ENCODE measurements at regions not wholly inside any gene's neighbourhood (a gene's known extent, or its start where the extent isn't known, plus 50 kb on each side); places are given as distances from the start of the nearest gene placed in this dataset.

- Histone ChIP-seq H3K36me3 (ENCODE audit: insufficient read depth) (no peaks in the 10 kb centered on the region), H3K4me1 (ENCODE audit: insufficient read depth) (no peaks in the 10 kb centered on the region), H3K27ac (ENCODE audit: low read depth) (no peak overlapping the region), H3K4me3 (ENCODE audit: low read depth, low read length) (no peak overlapping the region)
- DNase-seq (ENCODE audit: extremely low spot score) = no peak
Observed at GRCh38 chr5:39811381-39811780, 386.6 kb upstream of the DAB2 start.

GRCh38 chr5:39808656-39809055, 383.9 kb upstream of the DAB2 start:
- Histone ChIP-seq H3K4me3 (ENCODE audit: low read depth, low read length) (no peak overlapping the region), H3K36me3 (ENCODE audit: insufficient read depth) (no peaks in the 10 kb centered on the region), H3K27ac (ENCODE audit: low read depth) (no peak overlapping the region), H3K4me1 (ENCODE audit: insufficient read depth) (no peaks in the 10 kb centered on the region)
- no peak for DNase-seq (ENCODE audit: extremely low spot score)
- 86% methylated on average over 6 of the region's 6 CpGs for WGBS

GRCh38 chr5:39801306-39801705, 376.5 kb upstream of the DAB2 start:
- 85% methylated on average over 1 of the region's 1 CpG for WGBS
- H3K4me3 ChIP-seq (ENCODE audit: low read depth, low read length) = no peak overlapping the region
- no peak overlapping the region for H3K27ac ChIP-seq (ENCODE audit: low read depth)
- H3K36me3 ChIP-seq (ENCODE audit: insufficient read depth) = no peaks in the 10 kb centered on the region
- DNase-seq (ENCODE audit: extremely low spot score) = no peak
- H3K4me1 ChIP-seq (ENCODE audit: insufficient read depth) = no peaks in the 10 kb centered on the region

GRCh38 chr5:39800042-39800601, 375.3 kb upstream of the DAB2 start:
- WGBS = 36% methylated on average over 3 of the region's 3 CpGs
- no peaks in the 10 kb centered on the region for H3K36me3 ChIP-seq (ENCODE audit: insufficient read depth)
- no peaks in the 10 kb centered on the region for H3K4me1 ChIP-seq (ENCODE audit: insufficient read depth)
- H3K4me3 ChIP-seq (ENCODE audit: low read depth, low read length) = no peak overlapping the region
- no peak for DNase-seq (ENCODE audit: extremely low spot score)
- H3K27ac ChIP-seq (ENCODE audit: low read depth) = no peak overlapping the region

- Histone ChIP-seq H3K27ac (ENCODE audit: low read depth) (no peak overlapping the region), H3K4me3 (ENCODE audit: low read depth, low read length) (no peak overlapping the region), H3K4me1 (ENCODE audit: insufficient read depth) (no peaks in the 10 kb centered on the region), H3K36me3 (ENCODE audit: insufficient read depth) (no peaks in the 10 kb centered on the region)
- 30% methylated on average over 2 of the region's 2 CpGs for WGBS
- DNase-seq (ENCODE audit: extremely low spot score) = no peak
Observed at GRCh38 chr5:39799242-39799641, 374.5 kb upstream of the DAB2 start.

GRCh38 chr5:39794513-39795210, 369.9 kb upstream of the DAB2 start:
- WGBS = 28% methylated on average over 5 of the region's 5 CpGs
- Histone ChIP-seq H3K4me1 (ENCODE audit: insufficient read depth) (no peaks in the 10 kb centered on the region), H3K36me3 (ENCODE audit: insufficient read depth) (no peaks in the 10 kb centered on the region), H3K4me3 (ENCODE audit: low read depth, low read length) (no peak overlapping the region), H3K27ac (ENCODE audit: low read depth) (no peak overlapping the region)
- DNase-seq (ENCODE audit: extremely low spot score) = no peak

GRCh38 chr5:39785410-39785809, 360.6 kb upstream of the DAB2 start:
- no peaks in the 10 kb centered on the region for H3K36me3 ChIP-seq (ENCODE audit: insufficient read depth)
- no peak for DNase-seq (ENCODE audit: extremely low spot score)
- H3K4me1 ChIP-seq (ENCODE audit: insufficient read depth) = no peaks in the 10 kb centered on the region
- no peak overlapping the region for H3K27ac ChIP-seq (ENCODE audit: low read depth)
- no peak overlapping the region for H3K4me3 ChIP-seq (ENCODE audit: low read depth, low read length)
- 94% methylated on average over 7 of the region's 7 CpGs for WGBS

- 59% methylated on average over 3 of the region's 3 CpGs for WGBS
- H3K4me1 ChIP-seq (ENCODE audit: insufficient read depth) = no peaks in the 10 kb centered on the region
- H3K27ac ChIP-seq (ENCODE audit: low read depth) = no peak overlapping the region
- no peaks in the 10 kb centered on the region for H3K36me3 ChIP-seq (ENCODE audit: insufficient read depth)
- no peak for DNase-seq (ENCODE audit: extremely low spot score)
- no peak overlapping the region for H3K4me3 ChIP-seq (ENCODE audit: low read depth, low read length)
Observed at GRCh38 chr5:39783756-39784421, 359.1 kb upstream of the DAB2 start.

GRCh38 chr5:39780347-39780746, 355.6 kb upstream of the DAB2 start:
- DNase-seq (ENCODE audit: extremely low spot score) = no peak
- H3K27ac ChIP-seq (ENCODE audit: low read depth) = no peak overlapping the region
- no peaks in the 10 kb centered on the region for H3K4me1 ChIP-seq (ENCODE audit: insufficient read depth)
- H3K4me3 ChIP-seq (ENCODE audit: low read depth, low read length) = no peak overlapping the region
- H3K36me3 ChIP-seq (ENCODE audit: insufficient read depth) = no peaks in the 10 kb centered on the region

GRCh38 chr5:39779831-39780230, 355.1 kb upstream of the DAB2 start:
- no peaks in the 10 kb centered on the region for H3K36me3 ChIP-seq (ENCODE audit: insufficient read depth)
- no peak overlapping the region for H3K27ac ChIP-seq (ENCODE audit: low read depth)
- WGBS = 94% methylated on average over 1 of the region's 1 CpG
- no peak for DNase-seq (ENCODE audit: extremely low spot score)
- H3K4me1 ChIP-seq (ENCODE audit: insufficient read depth) = no peaks in the 10 kb centered on the region
- H3K4me3 ChIP-seq (ENCODE audit: low read depth, low read length) = no peak overlapping the region

- Histone ChIP-seq H3K4me3 (ENCODE audit: low read depth, low read length) (no peak overlapping the region), H3K36me3 (ENCODE audit: insufficient read depth) (no peaks in the 10 kb centered on the region), H3K4me1 (ENCODE audit: insufficient read depth) (no peaks in the 10 kb centered on the region), H3K27ac (ENCODE audit: low read depth) (no peak overlapping the region)
- no peak for DNase-seq (ENCODE audit: extremely low spot score)
- WGBS = 92% methylated on average over 5 of the region's 5 CpGs
Observed at GRCh38 chr5:39775797-39776365, 351.1 kb upstream of the DAB2 start.

GRCh38 chr5:39775086-39775796, 350.5 kb upstream of the DAB2 start:
- H3K27ac ChIP-seq (ENCODE audit: low read depth) = no peak overlapping the region
- WGBS = 71% methylated on average over 2 of the region's 2 CpGs
- H3K4me3 ChIP-seq (ENCODE audit: low read depth, low read length) = no peak overlapping the region
- DNase-seq (ENCODE audit: extremely low spot score) = no peak
- H3K4me1 ChIP-seq (ENCODE audit: insufficient read depth) = no peaks in the 10 kb centered on the region
- no peaks in the 10 kb centered on the region for H3K36me3 ChIP-seq (ENCODE audit: insufficient read depth)

- no peaks in the 10 kb centered on the region for H3K4me1 ChIP-seq (ENCODE audit: insufficient read depth)
- H3K36me3 ChIP-seq (ENCODE audit: insufficient read depth) = no peaks in the 10 kb centered on the region
- no peak overlapping the region for H3K4me3 ChIP-seq (ENCODE audit: low read depth, low read length)
- H3K27ac ChIP-seq (ENCODE audit: low read depth) = no peak overlapping the region
- DNase-seq (ENCODE audit: extremely low spot score) = no peak
Observed at GRCh38 chr5:39774605-39775004, 349.8 kb upstream of the DAB2 start.

GRCh38 chr5:39772307-39772706, 347.5 kb upstream of the DAB2 start:
- Histone ChIP-seq H3K27ac (ENCODE audit: low read depth) (no peak overlapping the region), H3K36me3 (ENCODE audit: insufficient read depth) (no peaks in the 10 kb centered on the region), H3K4me3 (ENCODE audit: low read depth, low read length) (no peak overlapping the region), H3K4me1 (ENCODE audit: insufficient read depth) (no peaks in the 10 kb centered on the region)
- WGBS = 78% methylated on average over 2 of the region's 2 CpGs
- no peak for DNase-seq (ENCODE audit: extremely low spot score)
